ENCODE measurements at regions not wholly inside any gene's neighbourhood (a gene's known extent, or its start where the extent isn't known, plus 50 kb on each side); places are given as distances from the start of the nearest gene placed in this dataset.

GRCh38 chr13:97878431-97879375 lies 74.8 kb upstream of the IPO5 start:
- Histone ChIP-seq H3K4me2 (ENCODE audit: low read length) (no peak overlapping the region), H3F3A (ENCODE audit: insufficient read depth, low read length) (no peaks in the 10 kb centered on the region), H3K9me3 (ENCODE audit: low read length) (no peaks in the 10 kb centered on the region), H3K4me1 (ENCODE audit: insufficient read depth, low read length, severe bottlenecking) (no peaks in the 10 kb centered on the region), H3K9ac (ENCODE audit: low read length) (no peak overlapping the region), H4K20me1 (ENCODE audit: insufficient read depth, low read length) (no peaks in the 10 kb centered on the region), H3K36me3 (ENCODE audit: insufficient read depth, low read length) (no peaks in the 10 kb centered on the region), H3K79me2 (ENCODE audit: insufficient read depth, low read length) (no peaks in the 10 kb centered on the region), H3K27ac (ENCODE audit: low read depth, low read length, poor library complexity, severe bottlenecking) (no peak overlapping the region), H3K4me3 (ENCODE audit: low read depth, low read length, poor library complexity, severe bottlenecking) (no peak overlapping the region), H3K9me2 (ENCODE audit: low read depth, low read length) (no peaks in the 10 kb centered on the region), H3K27me3 (ENCODE audit: insufficient read depth, low read length) (peaks cover 5% of the 10 kb centered on the region; the same call in 1 of the 2 replicates), H2AFZ (ENCODE audit: low read length) (no peak overlapping the region)
- TF ChIP-seq EZH2 (IDR thresholded peaks at IDR 0.05; ENCODE audit: borderline replicate concordance, low read length) (no peak), CTCF (IDR thresholded peaks at IDR 0.05; ENCODE audit: low read length) (no peak)

- Histone ChIP-seq H3F3A (ENCODE audit: insufficient read depth, low read length) (no peaks in the 10 kb centered on the region), H3K4me1 (ENCODE audit: insufficient read depth, low read length, severe bottlenecking) (no peaks in the 10 kb centered on the region), H3K4me3 (ENCODE audit: low read depth, low read length, poor library complexity, severe bottlenecking) (no peak overlapping the region), H3K27me3 (ENCODE audit: insufficient read depth, low read length) (0 out of 2 replicates have a peak, but pooled peaks cover 5% of the 10 kb centered on the region), H3K4me2 (ENCODE audit: low read length) (no peak overlapping the region), H4K20me1 (ENCODE audit: insufficient read depth, low read length) (no peaks in the 10 kb centered on the region), H3K27ac (ENCODE audit: low read depth, low read length, poor library complexity, severe bottlenecking) (no peak overlapping the region), H2AFZ (ENCODE audit: low read length) (no peak overlapping the region), H3K9ac (ENCODE audit: low read length) (no peak overlapping the region), H3K79me2 (ENCODE audit: insufficient read depth, low read length) (no peaks in the 10 kb centered on the region), H3K9me3 (ENCODE audit: low read length) (no peaks in the 10 kb centered on the region), H3K9me2 (ENCODE audit: low read depth, low read length) (no peaks in the 10 kb centered on the region), H3K36me3 (ENCODE audit: insufficient read depth, low read length) (no peaks in the 10 kb centered on the region)
- no peak for TF ChIP-seq CTCF (IDR thresholded peaks at IDR 0.05; ENCODE audit: low read length)
- no peak for TF ChIP-seq EZH2 (IDR thresholded peaks at IDR 0.05; ENCODE audit: borderline replicate concordance, low read length)
Observed at GRCh38 chr13:97879646-97880310, 73.7 kb upstream of the IPO5 start.

- TF ChIP-seq EZH2 (IDR thresholded peaks at IDR 0.05; ENCODE audit: borderline replicate concordance, low read length) = no peak
- no peak for TF ChIP-seq CTCF (IDR thresholded peaks at IDR 0.05; ENCODE audit: low read length)
- no peaks in the 10 kb centered on the region for H3K9me3 ChIP-seq (ENCODE audit: low read length)
- no peak overlapping the region for H3K4me3 ChIP-seq (ENCODE audit: low read depth, low read length, poor library complexity, severe bottlenecking)
- no peak overlapping the region for H2AFZ ChIP-seq (ENCODE audit: low read length)
- H3K27ac ChIP-seq (ENCODE audit: low read depth, low read length, poor library complexity, severe bottlenecking) = no peak overlapping the region
- H3F3A ChIP-seq (ENCODE audit: insufficient read depth, low read length) = no peaks in the 10 kb centered on the region
- H3K36me3 ChIP-seq (ENCODE audit: insufficient read depth, low read length) = no peaks in the 10 kb centered on the region
- no peaks in the 10 kb centered on the region for H3K9me2 ChIP-seq (ENCODE audit: low read depth, low read length)
- H3K27me3 ChIP-seq (ENCODE audit: insufficient read depth, low read length) = 0 out of 2 replicates have a peak, but pooled peaks cover 1% of the 10 kb centered on the region
- no peaks in the 10 kb centered on the region for H3K4me1 ChIP-seq (ENCODE audit: insufficient read depth, low read length, severe bottlenecking)
- no peaks in the 10 kb centered on the region for H3K79me2 ChIP-seq (ENCODE audit: insufficient read depth, low read length)
- H4K20me1 ChIP-seq (ENCODE audit: insufficient read depth, low read length) = no peaks in the 10 kb centered on the region
- no peak overlapping the region for H3K4me2 ChIP-seq (ENCODE audit: low read length)
- no peak overlapping the region for H3K9ac ChIP-seq (ENCODE audit: low read length)
Observed at GRCh38 chr13:97880311-97880675, 73.2 kb upstream of the IPO5 start.

Measured in OCI-LY1 (cell line).